GM18873 (cell line): ENCODE measurements at regions not wholly inside any gene's neighbourhood (a gene's known extent, or its start where the extent isn't known, plus 50 kb on each side); places are given as distances from the start of the nearest gene placed in this dataset.
"Not testable (repeated sequence)": the region's sequence is repeated elsewhere in the genome, so short reads cannot be mapped to it uniquely, and the experiment has no call there.

Experiments used
- ATAC-seq: cut with Tn5 transposase; IDR thresholded peaks from one replicate; pipeline ENCODE4 v1.9.1; 2021; ENCODE audit warnings: mild to moderate bottlenecking, moderate library complexity, moderate number of reproducible peaks; ENCODE audit not compliant: unreplicated experiment, low FRiP score

- no peak for ATAC-seq
These were observed 72.5 kb upstream of the P3H2 start for GRCh38 chr3:190193210-190193609.

DNA sequence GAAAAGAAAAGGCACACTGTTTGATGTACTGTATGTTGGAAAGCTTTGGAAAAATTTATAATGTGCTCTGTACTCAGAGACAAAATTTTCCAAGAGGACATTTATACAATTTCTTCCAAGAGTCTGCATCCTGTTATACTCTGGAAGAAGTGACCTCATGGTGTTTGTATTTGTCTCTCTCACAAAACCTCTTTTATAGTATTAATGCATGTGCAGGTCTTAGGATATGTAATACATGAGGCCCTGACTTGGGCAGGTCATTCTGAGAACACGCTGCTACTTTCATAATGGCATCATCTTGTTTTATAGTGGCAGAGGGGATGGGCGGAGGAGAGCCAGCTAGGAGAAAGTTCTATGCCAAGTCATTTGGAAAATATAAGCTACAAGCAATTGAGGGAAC is 72.0 kb upstream of the P3H2 start:
- no peak for ATAC-seq

DNA sequence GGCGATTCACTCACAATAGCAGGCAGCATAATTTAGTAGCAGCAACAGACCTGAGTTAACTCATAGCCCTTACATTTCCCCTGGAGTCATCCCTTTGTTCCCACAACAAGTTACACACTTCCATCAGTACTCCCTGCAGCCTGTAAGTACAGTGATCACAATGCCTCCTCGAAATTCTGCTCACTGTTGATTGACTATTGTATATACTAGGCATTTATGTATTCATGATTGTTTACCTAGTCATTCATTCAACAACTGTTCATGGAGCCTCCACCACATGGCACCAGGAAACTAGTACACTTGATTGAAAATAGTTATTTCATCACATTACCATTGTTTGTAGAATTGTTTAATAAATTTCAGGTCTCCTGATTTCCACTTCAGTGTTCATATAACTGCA is 71.4 kb upstream of the P3H2 start:
- no peak for ATAC-seq

GRCh38 chr3:190188197-190188596 is 67.5 kb upstream of the P3H2 start:
- no peak for ATAC-seq

- no peak for ATAC-seq
These were observed 62.4 kb upstream of the P3H2 start for GRCh38 chr3:190183121-190183520.

DNA sequence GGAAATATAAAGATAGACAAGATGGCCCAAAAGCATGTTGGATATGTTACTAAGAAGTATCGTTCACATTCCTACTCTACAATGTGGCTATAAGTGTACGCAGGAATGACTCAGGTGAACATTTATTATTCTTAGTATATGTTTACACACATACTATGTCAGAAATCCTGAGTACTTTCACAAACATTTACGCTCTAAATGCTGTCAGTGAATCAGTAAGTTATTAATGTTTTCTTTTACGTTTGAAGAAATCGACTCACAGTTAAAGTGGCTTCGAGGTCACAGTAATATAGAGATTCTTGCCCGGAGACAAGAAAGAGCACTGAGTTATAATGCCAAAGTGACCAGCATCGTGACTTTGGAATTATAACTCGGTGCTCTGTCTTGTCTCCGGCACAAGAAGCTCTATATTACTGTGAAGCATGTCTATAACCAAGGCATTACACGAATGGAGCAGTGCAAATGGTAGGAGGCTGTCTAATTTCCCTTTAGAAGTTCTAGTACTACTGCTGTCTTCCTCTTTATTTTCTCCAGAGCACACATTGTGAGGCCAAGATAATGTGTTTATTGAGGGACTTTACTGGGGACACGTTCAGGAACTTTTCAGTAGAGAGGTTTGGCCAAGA is 61.8 kb upstream of the P3H2 start:
- ATAC-seq = no peak

DNA sequence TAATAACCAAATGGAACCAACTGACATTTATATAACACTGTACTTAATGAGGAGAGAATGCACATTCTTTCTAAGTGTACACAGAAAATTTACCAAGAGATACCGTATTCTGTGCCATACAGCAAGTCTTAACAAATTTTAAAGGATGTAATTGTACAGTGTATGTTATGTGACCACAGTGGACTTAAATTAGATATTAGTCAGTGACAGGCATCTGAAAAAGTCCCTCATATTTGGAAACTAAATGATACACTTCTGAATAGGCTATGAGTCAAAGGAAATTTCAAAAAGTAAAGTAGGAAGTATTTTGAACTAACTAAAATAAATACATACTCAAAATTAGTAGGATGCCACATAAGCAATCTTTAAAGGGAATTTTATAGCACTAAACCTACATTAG is 59.6 kb upstream of the P3H2 start:
- no peak for ATAC-seq

DNA sequence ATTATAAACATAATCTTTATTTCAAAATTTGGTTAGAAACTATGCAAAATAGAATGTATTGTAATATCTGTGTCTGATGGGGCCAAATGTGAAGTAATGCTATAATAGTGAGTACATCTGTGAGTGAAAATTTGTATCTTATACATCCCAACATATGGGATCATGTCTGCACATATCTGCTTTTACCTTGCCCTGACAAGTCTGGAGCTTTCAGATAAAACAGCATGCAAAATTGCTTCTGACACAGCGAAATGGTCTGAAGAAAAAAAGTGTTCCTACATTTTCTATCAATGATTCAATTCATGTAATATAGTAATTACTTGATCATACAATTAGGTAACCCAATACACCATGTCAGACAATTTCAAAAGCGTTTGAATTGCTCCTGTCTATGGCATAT is 58.1 kb upstream of the P3H2 start:
- no peak for ATAC-seq

DNA sequence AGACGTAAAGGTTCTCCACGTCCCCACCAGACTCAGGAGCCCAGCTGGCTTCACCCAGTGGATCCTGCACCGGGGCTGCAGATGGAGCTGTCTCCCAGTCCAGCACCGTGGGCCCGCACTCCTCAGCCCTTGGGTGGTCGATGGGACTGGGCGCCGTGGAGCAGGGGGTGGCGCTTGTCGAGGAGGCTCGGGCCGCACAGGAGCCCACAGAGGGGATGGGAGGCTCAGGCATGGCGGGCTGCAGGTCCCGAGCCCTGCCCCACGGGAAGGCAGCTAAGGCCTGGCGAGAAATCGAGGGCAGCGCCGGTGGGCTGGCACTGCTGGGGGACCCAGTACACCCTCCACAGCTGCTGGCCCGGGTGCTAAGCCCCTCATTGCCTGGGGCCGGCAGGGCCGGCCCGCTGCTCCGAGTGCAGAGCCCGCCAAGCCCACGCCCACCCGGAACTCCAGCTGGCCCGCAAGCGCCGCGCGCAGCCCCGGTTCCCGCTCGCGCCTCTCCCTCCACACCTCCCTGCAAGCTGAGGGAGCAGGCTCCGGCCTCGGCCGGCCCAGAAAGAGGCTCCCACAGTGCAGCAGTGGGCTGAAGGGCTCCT is 56.3 kb upstream of the P3H2 start:
- ATAC-seq = not testable (repeated sequence)

GRCh38 chr3:190176106-190176505 is 55.4 kb upstream of the P3H2 start:
- not testable (repeated sequence) for ATAC-seq

GRCh38 chr3:190175490-190175889 is 54.8 kb upstream of the P3H2 start:
- ATAC-seq = no peak

GRCh38 chr3:190174471-190174870 is 53.8 kb upstream of the P3H2 start:
- ATAC-seq = no peak

- ATAC-seq = no peak
These were observed 52.7 kb upstream of the P3H2 start for GRCh38 chr3:190173426-190173825.

- no peak for ATAC-seq
These were observed 52.1 kb upstream of the P3H2 start for GRCh38 chr3:190172751-190173150.
